ENCODE measurements at regions not wholly inside any gene's neighbourhood (a gene's known extent, or its start where the extent isn't known, plus 50 kb on each side); places are given as distances from the start of the nearest gene placed in this dataset.

GRCh38 chr2:105470979-105471378 is 72.1 kb upstream of the FHL2 start:
- no peak overlapping the region for H3K9ac ChIP-seq (ENCODE audit: control insufficient read depth, extremely low read depth, insufficient read depth, low read length)
- peaks cover 2% of the 10 kb centered on the region for H3K27me3 ChIP-seq (ENCODE audit: control insufficient read depth, extremely low read depth, insufficient read depth, low read length)
- TF ChIP-seq EZH2 (IDR thresholded peaks at IDR 0.05; ENCODE audit: low read length) = no peak
- H2AFZ ChIP-seq (ENCODE audit: control insufficient read depth, low read length) = no peak overlapping the region
- no peaks in the 10 kb centered on the region for H3K36me3 ChIP-seq (ENCODE audit: control insufficient read depth in 2 of 2, extremely low read depth in 1 of 2, insufficient read depth in 2 of 2, low read length in 2 of 2)
- no peaks in the 10 kb centered on the region for H3K9me1 ChIP-seq (ENCODE audit: control insufficient read depth, extremely low read depth, insufficient read depth, low read length)
- H4K20me1 ChIP-seq (ENCODE audit: control insufficient read depth, extremely low read depth, insufficient read depth, low read length) = no peaks in the 10 kb centered on the region
- H3K79me2 ChIP-seq (ENCODE audit: control insufficient read depth, insufficient read depth, low read length) = no peaks in the 10 kb centered on the region
- no peaks in the 10 kb centered on the region for H3K9me3 ChIP-seq (ENCODE audit: control insufficient read depth, low read depth, low read length)
- dilution Hi-C loops (cut with MboI; ENCODE audit: extremely low pct_ligation_motif_present, low sequenced_read_pairs) = no loop called here
- no peak overlapping the region for H3K27ac ChIP-seq (ENCODE audit: control insufficient read depth, insufficient read depth, low read length)
- H3K4me1 ChIP-seq (ENCODE audit: control insufficient read depth, extremely low read depth, insufficient read depth, low read length) = peaks cover 5% of the 10 kb centered on the region
- no peak overlapping the region for H3K4me3 ChIP-seq (ENCODE audit: control insufficient read depth in 2 of 3, extremely low read depth in 1 of 3, insufficient read depth in 2 of 3, low read depth in 1 of 3, low read length in 3 of 3)
- no peak for FAIRE-seq
- no peak for DNase-seq (ENCODE audit: low read depth, low spot score)
- no peak overlapping the region for H3K4me2 ChIP-seq (ENCODE audit: control insufficient read depth, extremely low read depth, insufficient read depth, low read depth, low read length)

- Histone ChIP-seq H3K4me1 (ENCODE audit: control insufficient read depth, extremely low read depth, insufficient read depth, low read length) (peaks cover 5% of the 10 kb centered on the region), H3K79me2 (ENCODE audit: control insufficient read depth, insufficient read depth, low read length) (no peaks in the 10 kb centered on the region), H3K4me2 (ENCODE audit: control insufficient read depth, extremely low read depth, insufficient read depth, low read depth, low read length) (no peak overlapping the region), H3K9ac (ENCODE audit: control insufficient read depth, extremely low read depth, insufficient read depth, low read length) (no peak overlapping the region), H3K36me3 (ENCODE audit: control insufficient read depth in 2 of 2, extremely low read depth in 1 of 2, insufficient read depth in 2 of 2, low read length in 2 of 2) (no peaks in the 10 kb centered on the region), H3K9me1 (ENCODE audit: control insufficient read depth, extremely low read depth, insufficient read depth, low read length) (no peaks in the 10 kb centered on the region), H4K20me1 (ENCODE audit: control insufficient read depth, extremely low read depth, insufficient read depth, low read length) (no peaks in the 10 kb centered on the region), H3K27me3 (ENCODE audit: control insufficient read depth, extremely low read depth, insufficient read depth, low read length) (no peaks in the 10 kb centered on the region), H3K9me3 (ENCODE audit: control insufficient read depth, low read depth, low read length) (no peaks in the 10 kb centered on the region), H3K4me3 (ENCODE audit: control insufficient read depth in 2 of 3, extremely low read depth in 1 of 3, insufficient read depth in 2 of 3, low read depth in 1 of 3, low read length in 3 of 3) (no peak overlapping the region), H2AFZ (ENCODE audit: control insufficient read depth, low read length) (no peak overlapping the region), H3K27ac (ENCODE audit: control insufficient read depth, insufficient read depth, low read length) (no peak overlapping the region)
- no peak for FAIRE-seq
- dilution Hi-C loops (cut with MboI; ENCODE audit: extremely low pct_ligation_motif_present, low sequenced_read_pairs) = no loop called here
- no peak for DNase-seq (ENCODE audit: low read depth, low spot score)
- TF ChIP-seq EZH2 (IDR thresholded peaks at IDR 0.05; ENCODE audit: low read length) = no peak
- no peak for TF ChIP-seq CTCF (optimal IDR thresholded peaks at IDR 0.05 in 1 of 3, IDR thresholded peaks at IDR 0.05 in 1 of 3, conservative IDR thresholded peaks at IDR 0.05 in 1 of 3; ENCODE audit: extremely low read depth in 1 of 3, insufficient read depth in 2 of 3, low read length in 3 of 3)
Measured at GRCh38 chr2:105469781-105470180, 70.9 kb upstream of the FHL2 start.

GRCh38 chr2:105468582-105469042 is 69.8 kb upstream of the FHL2 start:
- no peak for FAIRE-seq
- H3K4me2 ChIP-seq (ENCODE audit: control insufficient read depth, extremely low read depth, insufficient read depth, low read depth, low read length) = no peak overlapping the region
- H3K9ac ChIP-seq (ENCODE audit: control insufficient read depth, extremely low read depth, insufficient read depth, low read length) = no peak overlapping the region
- TF ChIP-seq EZH2 (IDR thresholded peaks at IDR 0.05; ENCODE audit: low read length) (no peak), CTCF (optimal IDR thresholded peaks at IDR 0.05 in 1 of 3, IDR thresholded peaks at IDR 0.05 in 1 of 3, conservative IDR thresholded peaks at IDR 0.05 in 1 of 3; ENCODE audit: extremely low read depth in 1 of 3, insufficient read depth in 2 of 3, low read length in 3 of 3) (no peak)
- no peaks in the 10 kb centered on the region for H3K9me3 ChIP-seq (ENCODE audit: control insufficient read depth, low read depth, low read length)
- no peaks in the 10 kb centered on the region for H3K36me3 ChIP-seq (ENCODE audit: control insufficient read depth in 2 of 2, extremely low read depth in 1 of 2, insufficient read depth in 2 of 2, low read length in 2 of 2)
- no peaks in the 10 kb centered on the region for H3K9me1 ChIP-seq (ENCODE audit: control insufficient read depth, extremely low read depth, insufficient read depth, low read length)
- no peaks in the 10 kb centered on the region for H4K20me1 ChIP-seq (ENCODE audit: control insufficient read depth, extremely low read depth, insufficient read depth, low read length)
- H2AFZ ChIP-seq (ENCODE audit: control insufficient read depth, low read length) = no peak overlapping the region
- H3K27me3 ChIP-seq (ENCODE audit: control insufficient read depth, extremely low read depth, insufficient read depth, low read length) = no peaks in the 10 kb centered on the region
- dilution Hi-C loops (cut with MboI; ENCODE audit: extremely low pct_ligation_motif_present, low sequenced_read_pairs) = no loop called here
- H3K4me1 ChIP-seq (ENCODE audit: control insufficient read depth, extremely low read depth, insufficient read depth, low read length) = peaks cover 5% of the 10 kb centered on the region
- H3K4me3 ChIP-seq (ENCODE audit: control insufficient read depth in 2 of 3, extremely low read depth in 1 of 3, insufficient read depth in 2 of 3, low read depth in 1 of 3, low read length in 3 of 3) = no peak overlapping the region
- no peak for DNase-seq (ENCODE audit: low read depth, low spot score)
- H3K79me2 ChIP-seq (ENCODE audit: control insufficient read depth, insufficient read depth, low read length) = no peaks in the 10 kb centered on the region
- no peak overlapping the region for H3K27ac ChIP-seq (ENCODE audit: control insufficient read depth, insufficient read depth, low read length)

All from keratinocyte (primary cell).